H1 (cell line): ENCODE measurements at regions not wholly inside any gene's neighbourhood (a gene's known extent, or its start where the extent isn't known, plus 50 kb on each side); places are given as distances from the start of the nearest gene placed in this dataset.

Experiments used
- CTCF ChIA-PET: fragments of 300-600 bp; sonication (Branson Sonifier 250); formaldehyde crosslinking; loops from one replicate; lab custom pipeline; 2021; ENCODE audit not compliant: partially characterized antibody; lab: Charles Lee
- POLR2A ChIA-PET: fragments of 300-600 bp; sonication (Branson Sonifier 250); formaldehyde crosslinking; loops from one replicate; lab custom pipeline; 2021; ENCODE audit warnings: inconsistent platforms; ENCODE audit not compliant: partially characterized antibody; lab: Charles Lee
- DNase-seq, 2 experiments: peaks; one replicate each; pipeline versions ENCODE4 v3.0.0 to v3.0.0-alpha.2; 2010 to 2022; ENCODE audit warnings: low spot score in 2 of 2, low read depth in 1 of 2, mixed read lengths in 1 of 2
- FAIRE-seq: peaks from 2 replicates; lab custom pipeline; 2011; peaks lifted over from hg19 to GRCh38; lab: Jason Lieb, UNC
- H2AFZ ChIP-seq: 2 replicates; pipeline ENCODE4 v1.8.1; 2012; ENCODE audit warnings: low read length, inconsistent platforms
- H2AK5ac ChIP-seq: 2 replicates; pipeline ENCODE4 v1.6.1; 2013; ENCODE audit warnings: low read depth, low read length
- H2BK120ac ChIP-seq: replicated peaks from 2 replicates; pipeline ENCODE3; 2013; ENCODE audit warnings: low read depth, low read length, inconsistent platforms
- H2BK12ac ChIP-seq: 2 replicates; pipeline ENCODE4 v1.6.1; 2013; ENCODE audit warnings: low read depth, low read length
- H2BK15ac ChIP-seq: 2 replicates; pipeline ENCODE4 v1.6.1; 2013; ENCODE audit warnings: low read length
- H2BK20ac ChIP-seq: 2 replicates; pipeline ENCODE4 v1.6.1; 2013; ENCODE audit warnings: low read length
- H2BK5ac ChIP-seq: 2 replicates; pipeline ENCODE4 v1.6.1; 2013; ENCODE audit warnings: low read depth, low read length
- H3K14ac ChIP-seq: 2 replicates; pipeline ENCODE4 v1.6.1; 2013; ENCODE audit warnings: inconsistent platforms; ENCODE audit not compliant: insufficient read length
- H3K18ac ChIP-seq: 2 replicates; pipeline ENCODE4 v1.6.1; 2013; ENCODE audit warnings: low read length; ENCODE audit errors: extremely low read depth
- H3K23ac ChIP-seq: 2 replicates; pipeline ENCODE4 v1.6.1; 2013; ENCODE audit warnings: inconsistent platforms; ENCODE audit not compliant: insufficient read length
- H3K23me2 ChIP-seq: 2 replicates; pipeline ENCODE4 v1.6.1; 2013; ENCODE audit warnings: low read depth, low read length
- H3K27ac ChIP-seq: 2 replicates; pipeline ENCODE4 v1.6.1; 2011; ENCODE audit warnings: low read depth, low read length, inconsistent platforms
- H3K27me3 ChIP-seq, 4 experiments: replicated peaks in 1 of 4; 1 replicate in 1 of 4; 2 replicates in 3 of 4; pipeline versions ENCODE4 v1.6.1 to v1.8.1; 2011 to 2013; ENCODE audit warnings: low read length in 3 of 4, mild to moderate bottlenecking in 3 of 4, inconsistent platforms in 2 of 4, mixed read lengths in 2 of 4, moderate library complexity in 1 of 4; ENCODE audit not compliant: control insufficient read depth in 3 of 4, insufficient read depth in 3 of 4; ENCODE audit errors: extremely low read depth in 1 of 4
- H3K36me3 ChIP-seq, 4 experiments: 2 replicates each; pipeline versions ENCODE4 v1.6.1 to v1.8.1; 2011 to 2013; ENCODE audit warnings: mild to moderate bottlenecking in 4 of 4, low read length in 3 of 4, moderate library complexity in 2 of 4, control low read depth in 1 of 4, inconsistent platforms in 1 of 4; ENCODE audit not compliant: insufficient read depth in 4 of 4, control insufficient read depth in 2 of 4
- H3K4ac ChIP-seq: replicated peaks from 2 replicates; pipeline ENCODE3; 2013; ENCODE audit warnings: low read length, low read depth, mixed read lengths, inconsistent platforms; ENCODE audit not compliant: insufficient read length
- H3K4me1 ChIP-seq, 4 experiments: replicated peaks in 1 of 4; 1 replicate in 1 of 4; 2 replicates in 3 of 4; pipeline versions ENCODE4 v1.6.1 to v1.8.1; 2011 to 2013; ENCODE audit warnings: low read length in 3 of 4, inconsistent platforms in 2 of 4, mixed read lengths in 1 of 4; ENCODE audit not compliant: insufficient read depth in 4 of 4, control insufficient read depth in 3 of 4
- H3K4me2 ChIP-seq, 2 experiments: 2 replicates each; pipeline versions ENCODE4 v1.6.1 to v1.8.1; 2011 to 2013; ENCODE audit warnings: low read depth in 2 of 2, low read length in 2 of 2, control low read depth in 1 of 2, inconsistent platforms in 1 of 2, mild to moderate bottlenecking in 1 of 2; ENCODE audit not compliant: insufficient read depth in 1 of 2
- H3K4me3 ChIP-seq, 4 experiments: fragments of 200-600, 300-600 bp in 1 of 4; sonication (generic), shearing (Covaris generic), sonication (Bioruptor Twin) in 1 of 4; 2 replicates each; pipeline versions ENCODE4 v1.5.1 to v1.8.1; 2011 to 2016; ENCODE audit warnings: low read length in 4 of 4, low read depth in 3 of 4, control low read depth in 2 of 4, inconsistent platforms in 2 of 4, mild to moderate bottlenecking in 2 of 4, mixed read lengths in 1 of 4, moderate library complexity in 1 of 4; ENCODE audit not compliant: insufficient read depth in 2 of 4; ENCODE audit errors: extremely low read depth in 1 of 4
- H3K56ac ChIP-seq: replicated peaks from 2 replicates; pipeline ENCODE3; 2013; ENCODE audit warnings: low read depth, mild to moderate bottlenecking, mixed read lengths, low read length, inconsistent platforms; ENCODE audit not compliant: insufficient read length
- H3K79me1 ChIP-seq: 2 replicates; pipeline ENCODE4 v1.6.1; 2013; ENCODE audit warnings: low read depth, low read length, control low read depth
- H3K79me2 ChIP-seq, 2 experiments: 2 replicates each; pipeline versions ENCODE4 v1.6.1 to v1.8.1; 2012 to 2013; ENCODE audit warnings: low read length in 2 of 2, mild to moderate bottlenecking in 2 of 2, inconsistent platforms in 1 of 2; ENCODE audit not compliant: insufficient read depth in 2 of 2, control insufficient read depth in 1 of 2
- H3K9ac ChIP-seq, 4 experiments: replicated peaks in 1 of 4; 1 replicate in 1 of 4; 2 replicates in 3 of 4; pipeline versions ENCODE4 v1.6.1 to v1.8.1; 2011 to 2013; ENCODE audit warnings: low read depth in 3 of 4, low read length in 3 of 4, control low read depth in 2 of 4, mild to moderate bottlenecking in 2 of 4, moderate library complexity in 2 of 4, inconsistent platforms in 1 of 4; ENCODE audit errors: extremely low read depth in 1 of 4
- H3K9me3 ChIP-seq, 2 experiments: 2 replicates each; pipeline versions ENCODE4 v1.6.1 to v1.8.1; 2012 to 2013; ENCODE audit warnings: mild to moderate bottlenecking in 2 of 2, moderate library complexity in 2 of 2, control low read depth in 1 of 2, inconsistent platforms in 1 of 2, low read depth in 1 of 2, low read length in 1 of 2, mixed read lengths in 1 of 2; ENCODE audit not compliant: insufficient read depth in 2 of 2
- H4K20me1 ChIP-seq, 2 experiments: replicated peaks in 1 of 2; 2 replicates each; pipeline versions ENCODE3 to v1.8.1; 2011 to 2013; ENCODE audit warnings: inconsistent platforms in 2 of 2, low read length in 2 of 2, mild to moderate bottlenecking in 1 of 2; ENCODE audit not compliant: insufficient read depth in 2 of 2, control insufficient read depth in 1 of 2
- H4K5ac ChIP-seq: 2 replicates; pipeline ENCODE4 v1.6.1; 2013; ENCODE audit warnings: low read length, low read depth, mixed read lengths, inconsistent platforms; ENCODE audit not compliant: insufficient read length
- H4K8ac ChIP-seq: 2 replicates; pipeline ENCODE4 v1.8.0; 2013; ENCODE audit warnings: mild to moderate bottlenecking, moderate library complexity, low read length, inconsistent platforms; ENCODE audit not compliant: insufficient read depth; ENCODE audit errors: extremely low read depth
- H4K91ac ChIP-seq: replicated peaks from 2 replicates; pipeline ENCODE3; 2013; ENCODE audit warnings: low read length, mixed read lengths, inconsistent platforms; ENCODE audit not compliant: insufficient read length
- CREB1 ChIP-seq: IDR thresholded peaks from 2 replicates; pipeline ENCODE4 v1.6.1; 2012; ENCODE audit warnings: inconsistent platforms
- CTBP2 ChIP-seq: IDR thresholded peaks from 2 replicates; pipeline ENCODE4 v1.7.0; 2011; ENCODE audit warnings: borderline replicate concordance, mild to moderate bottlenecking, moderate library complexity, mixed read lengths, low read length; ENCODE audit not compliant: insufficient read depth, insufficient read length
- GABPA ChIP-seq: IDR thresholded peaks from 2 replicates; pipeline ENCODE4 v1.6.1; 2011; ENCODE audit warnings: mild to moderate bottlenecking, low read length, moderate library complexity, borderline replicate concordance; ENCODE audit not compliant: insufficient read depth
- GTF2F1 ChIP-seq: IDR thresholded peaks from 2 replicates; pipeline ENCODE4 v1.6.1; 2012; ENCODE audit warnings: low read depth, low read length, improper control_type of control experiment, borderline replicate concordance
- JUN ChIP-seq: IDR thresholded peaks from 2 replicates; pipeline ENCODE4 v1.6.1; 2011; ENCODE audit warnings: low read depth, mild to moderate bottlenecking, improper control_type of control experiment, low read length
- KDM1A ChIP-seq: fragments of 200-600, 300-600 bp; sonication (generic); IDR thresholded peaks from 2 replicates; pipeline ENCODE4 v1.7.1; 2016; ENCODE audit warnings: mild to moderate bottlenecking, low read length, borderline replicate concordance
- KDM5A ChIP-seq: fragments of 200-600 bp; IDR thresholded peaks from 2 replicates; pipeline ENCODE4 v1.7.1; 2012; ENCODE audit warnings: mild to moderate bottlenecking, low read length, inconsistent platforms, mixed read lengths
- POLR2A ChIP-seq, 2 experiments: IDR thresholded peaks; 1 replicate in 1 of 2; 2 replicates in 1 of 2; pipeline ENCODE4 v1.6.1; 2011; ENCODE audit warnings: low read depth in 2 of 2, low read length in 2 of 2, mild to moderate bottlenecking in 2 of 2; ENCODE audit errors: control extremely low read depth in 1 of 2
- POU5F1 ChIP-seq: IDR thresholded peaks from 2 replicates; pipeline ENCODE4 v1.6.1; 2011; ENCODE audit warnings: low read depth, mild to moderate bottlenecking, low read length, moderate library complexity
- SAP30 ChIP-seq: fragments of 300-600 bp; sonication (generic); IDR thresholded peaks from 2 replicates; pipeline ENCODE4 v1.7.1; 2012; ENCODE audit warnings: low read length, moderate library complexity, mild to moderate bottlenecking, inconsistent platforms; ENCODE audit not compliant: insufficient read depth, insufficient replicate concordance
- SIX5 ChIP-seq: IDR thresholded peaks from 2 replicates; pipeline ENCODE4 v1.6.1; 2011; ENCODE audit warnings: mild to moderate bottlenecking, low read depth, low read length
- SP4 ChIP-seq: IDR thresholded peaks from 2 replicates; pipeline ENCODE4 v1.6.1; 2012; ENCODE audit warnings: low read length, inconsistent platforms
- YY1 ChIP-seq: IDR thresholded peaks from 2 replicates; pipeline ENCODE4 v1.6.1; 2011; ENCODE audit warnings: low read depth, mild to moderate bottlenecking, low read length
- WGBS, 2 experiments: shearing (Covaris generic) in 1 of 2; methylation state at CpG; one replicate each; pipeline versions ENCODE4 v1.1.6 to v1.1.7; 2013 to 2015; ENCODE audit warnings: low lambda C conversion rate in 2 of 2, mixed read lengths in 2 of 2, inconsistent platforms in 1 of 2, low coverage in 1 of 2, missing lambda C conversion rate in 1 of 2; ENCODE audit not compliant: insufficient replicate concordance in 2 of 2, insufficient coverage in 1 of 2, insufficient read length in 1 of 2; ENCODE audit errors: extremely low coverage in 1 of 2, missing lambda C conversion rate in 1 of 2; 5-methylcytosine and 5-hydroxymethylcytosine counted together

- peak overlapping the region; percentile 93; the same call in 1 of the 2 replicates for H2BK12ac ChIP-seq
- H4K91ac ChIP-seq: peak overlapping the region; percentile 5
- ChIA-PET POLR2A (interaction anchor here (0.9 to 1.2 kb wide), 2 partner anchors 17 to 49 kb away, joined by 3 read pairs; no protein-coding TSS in a partner anchor), CTCF (interaction anchor here (0.9 kb wide), 1 partner anchor 315 kb away, joined by 3 read pairs; no protein-coding TSS in a partner anchor)
- H3K79me2 ChIP-seq: no peaks in the 10 kb centered on the region
- H3K23ac ChIP-seq: no peak overlapping the region
- H2BK15ac ChIP-seq: peak overlapping the region; percentile 95; the same call in 1 of the 2 replicates
- no peak overlapping the region for H3K14ac ChIP-seq
- no peaks in the 10 kb centered on the region for H4K20me1 ChIP-seq
- 0 out of 7 replicates have a peak, but pooled peaks cover 0 to 2% (median 0%) of the 10 kb centered on the region in 4 experiments for H3K27me3 ChIP-seq
- no peak overlapping the region for H4K8ac ChIP-seq
- no peak overlapping the region for H2AFZ ChIP-seq
- peak overlapping the region; percentile 70; the same call in 1 of the 2 replicates for H2AK5ac ChIP-seq
- H3K79me1 ChIP-seq: no peaks in the 10 kb centered on the region
- H3K23me2 ChIP-seq: no peaks in the 10 kb centered on the region
- no peak overlapping the region for H3K27ac ChIP-seq
- H3K36me3 ChIP-seq: no peaks in the 10 kb centered on the region
- no peak overlapping the region for H2BK120ac ChIP-seq
- WGBS, 2 experiments: 92% methylated on average over 11 of the region's 11 CpGs; no CpG with 5 or more reads in 1 of the 2 experiments
- no peak overlapping the region for H3K4me3 ChIP-seq
- H2BK20ac ChIP-seq: peak overlapping the region; percentile 93
- peaks cover 6 to 21% (median 15%) of the 10 kb centered on the region in 4 experiments for H3K4me1 ChIP-seq
- DNase-seq (no peak), FAIRE-seq (no peak)
- H3K9ac ChIP-seq: no peak overlapping the region
- no peak overlapping the region for H4K5ac ChIP-seq
- peak overlapping the region; percentile 22 for H3K4ac ChIP-seq
- H3K18ac ChIP-seq: peak overlapping the region; percentile 41; the same call in 1 of the 2 replicates
- H3K9me3 ChIP-seq: peaks cover 0 to 4% of the 10 kb centered on the region in 2 experiments; a peak in 1 of 4 replicates
- no peak overlapping the region for H3K4me2 ChIP-seq
- peak overlapping the region; percentile 68; the same call in 1 of the 2 replicates for H2BK5ac ChIP-seq
- H3K56ac ChIP-seq: no peak overlapping the region
- TF ChIP-seq SAP30 (no peak), CREB1 (no peak), KDM5A (no peak), CTBP2 (no peak), YY1 (no peak), POU5F1 (no peak), JUN (no peak), SP4 (no peak), GABPA (no peak), GTF2F1 (no peak), SIX5 (no peak), KDM1A (no peak), POLR2A (IDR thresholded peaks at IDR 0.05; ENCODE audit: control extremely low read depth in 1 of 2, low read depth in 2 of 2, low read length in 2 of 2) (no peak)
Observed at GRCh38 chr10:130999376-131000202, 311.9 kb downstream of the TCERG1L start.
